ENCODE measurements at regions not wholly inside any gene's neighbourhood (a gene's known extent, or its start where the extent isn't known, plus 50 kb on each side); places are given as distances from the start of the nearest gene placed in this dataset.
A peak's percentile ranks its signal among the peaks of the same experiment; 100 is the strongest.

- DNase-seq = no peak
- intact Hi-C loops (cut with DNase I) = no loop called here
Observed at GRCh38 chr16:86708431-86708830, 130.1 kb downstream of the FOXL1 start.

- intact Hi-C loops (cut with DNase I) = no loop called here
Observed at GRCh38 chr16:86709103-86709502, 130.8 kb downstream of the FOXL1 start.

GRCh38 chr16:86709902-86710601 lies 131.7 kb downstream of the FOXL1 start:
- DNase-seq = no peak
- intact Hi-C loops (cut with DNase I) = no loop called here

More at GRCh38 chr16:86709103-86709502, 130.8 kb downstream of the FOXL1 start:
- DNase-seq = no peak

GRCh38 chr16:86710602-86710950 lies 132.2 kb downstream of the FOXL1 start:
- intact Hi-C loops (cut with DNase I) = no loop called here
- DNase-seq = no peak

- intact Hi-C loops (cut with DNase I) = no loop called here
- peak in 1 of 42 donors; percentile 1 for DNase-seq
Observed at GRCh38 chr16:86712158-86713009, 134.0 kb downstream of the FOXL1 start.

- DNase-seq = peak in 1 of 42 donors; percentile 11
Observed at GRCh38 chr16:86713021-86713631, 134.8 kb downstream of the FOXL1 start.

GRCh38 chr16:86714166-86714565 lies 135.8 kb downstream of the FOXL1 start:
- intact Hi-C loops (cut with DNase I) = no loop called here
- DNase-seq = no peak

More at GRCh38 chr16:86713021-86713631, 134.8 kb downstream of the FOXL1 start:
- intact Hi-C loops (cut with DNase I) = no loop called here

GRCh38 chr16:86716649-86717048 lies 138.3 kb downstream of the FOXL1 start:
- intact Hi-C loops (cut with DNase I) = no loop called here

GRCh38 chr16:86718118-86718517 lies 139.8 kb downstream of the FOXL1 start:
- intact Hi-C loops (cut with DNase I) = no loop called here

More at GRCh38 chr16:86716649-86717048, 138.3 kb downstream of the FOXL1 start:
- no peak for DNase-seq

GRCh38 chr16:86722970-86723369 lies 144.6 kb downstream of the FOXL1 start:
- intact Hi-C loops (cut with DNase I) = no loop called here
- DNase-seq = no peak

More at GRCh38 chr16:86718118-86718517, 139.8 kb downstream of the FOXL1 start:
- DNase-seq = no peak

- intact Hi-C loops (cut with DNase I) = no loop called here
Observed at GRCh38 chr16:86723689-86724088, 145.3 kb downstream of the FOXL1 start.

GRCh38 chr16:86725401-86725800 lies 147.1 kb downstream of the FOXL1 start:
- peak in 1 of 42 donors; percentile 6 for DNase-seq
- intact Hi-C loops (cut with DNase I) = no loop called here

More at GRCh38 chr16:86723689-86724088, 145.3 kb downstream of the FOXL1 start:
- DNase-seq = peak in 40 of 42 donors; percentile 21 to 94 (median 66)

- no peak for DNase-seq
- intact Hi-C loops (cut with DNase I) = no loop called here
Observed at GRCh38 chr16:86726340-86726739, 148.0 kb downstream of the FOXL1 start.

GRCh38 chr16:86727131-86727530 lies 148.8 kb downstream of the FOXL1 start:
- intact Hi-C loops (cut with DNase I) = no loop called here
- DNase-seq = peak in 1 of 42 donors; percentile 7

- DNase-seq = peak in 1 of 42 donors; percentile 4
- intact Hi-C loops (cut with DNase I) = no loop called here
Observed at GRCh38 chr16:86727632-86728031, 149.3 kb downstream of the FOXL1 start.

- peak in 1 of 42 donors; percentile 6 for DNase-seq
- intact Hi-C loops (cut with DNase I) = no loop called here
Observed at GRCh38 chr16:86729686-86730085, 151.3 kb downstream of the FOXL1 start.

- intact Hi-C loops (cut with DNase I) = no loop called here
- peak in 1 of 42 donors; percentile 5 for DNase-seq
Observed at GRCh38 chr16:86730086-86730485, 151.7 kb downstream of the FOXL1 start.

GRCh38 chr16:86730597-86730996 lies 152.2 kb downstream of the FOXL1 start:
- intact Hi-C loops (cut with DNase I) = no loop called here
- peak in 1 of 42 donors; percentile 8 for DNase-seq

- intact Hi-C loops (cut with DNase I) = no loop called here
- DNase-seq = peak in 39 of 42 donors; percentile 7 to 81 (median 47)
Observed at GRCh38 chr16:86732621-86733295, 154.4 kb downstream of the FOXL1 start.
